HepG2 (cell line): ENCODE measurements at regions not wholly inside any gene's neighbourhood (a gene's known extent, or its start where the extent isn't known, plus 50 kb on each side); places are given as distances from the start of the nearest gene placed in this dataset.

ENCODE experiments used
- ATF2 ChIP-seq: sonication (generic); formaldehyde crosslinking; IDR thresholded peaks from 2 replicates; pipeline ENCODE4 v1.4.0; 2020; ENCODE audit warnings: missing genetic modification reagents
- CENPX ChIP-seq: sonication (generic); formaldehyde crosslinking; IDR thresholded peaks from 2 replicates; pipeline ENCODE4 v1.9.0; 2021; ENCODE audit warnings: mild to moderate bottlenecking, missing genetic modification reagents, moderate library complexity
- KDM6A ChIP-seq: IDR thresholded peaks from 2 replicates; pipeline ENCODE4 v1.6.1; 2016; ENCODE audit warnings: low read depth
- NFIC ChIP-seq: IDR thresholded peaks from 2 replicates; pipeline ENCODE4 v1.6.1; 2012; ENCODE audit warnings: mild to moderate bottlenecking, low read length, inconsistent platforms
- NR2F6 ChIP-seq, 2 experiments: IDR thresholded peaks; 2 replicates each; pipeline ENCODE4 v1.6.1; 2016; ENCODE audit warnings: antibody characterized with exemption in 1 of 2, mild to moderate bottlenecking in 1 of 2
- REST ChIP-seq, 2 experiments: IDR thresholded peaks; 2 replicates each; pipeline ENCODE4 v1.6.1; 2011 to 2012; ENCODE audit warnings: low read length in 2 of 2, borderline replicate concordance in 1 of 2, low read depth in 1 of 2, mild to moderate bottlenecking in 1 of 2, moderate library complexity in 1 of 2
- SKIL ChIP-seq: sonication (generic); formaldehyde crosslinking; IDR thresholded peaks from 2 replicates; pipeline ENCODE4 v1.8.0; 2022; ENCODE audit warnings: missing genetic modification reagents, mild to moderate bottlenecking, moderate library complexity, borderline replicate concordance
- TBX2 ChIP-seq: sonication (generic); formaldehyde crosslinking; IDR thresholded peaks from 2 replicates; pipeline ENCODE4 v1.5.0; 2020; ENCODE audit warnings: missing genetic modification reagents, mild to moderate bottlenecking, borderline replicate concordance
- ZFP41 ChIP-seq: sonication (generic); formaldehyde crosslinking; IDR thresholded peaks from 2 replicates; pipeline ENCODE4 v1.4.0; 2020; ENCODE audit warnings: mild to moderate bottlenecking, missing genetic modification reagents, borderline replicate concordance
- ZNF143 ChIP-seq: sonication (generic); formaldehyde crosslinking; IDR thresholded peaks from 2 replicates; pipeline ENCODE4 v1.4.0; 2020; ENCODE audit warnings: missing genetic modification reagents
- TF ChIP-seq, protein P1 (sequence below): sonication (generic); formaldehyde crosslinking; IDR thresholded peaks from 2 replicates; pipeline ENCODE4 v1.8.1; 2023; ENCODE audit warnings: missing genetic modification reagents, mild to moderate bottlenecking, borderline replicate concordance
- TF ChIP-seq, protein P2 (sequence below): sonication (generic); formaldehyde crosslinking; IDR thresholded peaks from 2 replicates; pipeline ENCODE4 v1.5.1; 2020; ENCODE audit warnings: mild to moderate bottlenecking, moderate library complexity, missing genetic modification reagents
- TF ChIP-seq, protein P3 (sequence below): sonication (generic); formaldehyde crosslinking; IDR thresholded peaks from 2 replicates; pipeline ENCODE4 v1.9.0; 2021; ENCODE audit warnings: missing genetic modification reagents, mild to moderate bottlenecking, borderline replicate concordance

- TF ChIP-seq KDM6A (CRISPR knock-in tag) (no peak), NFIC (0 out of 2 replicates have a peak, but pooled peaks have one; percentile 28), REST (IDR thresholded peaks at IDR 0.05; ENCODE audit: borderline replicate concordance in 1 of 2, low read depth in 1 of 2, low read length in 2 of 2) (no peak), CENPX (no peak), ZNF143 (CRISPR knock-in tag) (no peak), SKIL (CRISPR knock-in tag) (no peak; the same call in 1 of the 2 replicates), ZFP41 (CRISPR knock-in tag) (no peak), TBX2 (CRISPR knock-in tag) (peak; percentile 80), ATF2 (0 out of 2 replicates have a peak, but pooled peaks have one; percentile 27), NR2F6 (IDR thresholded peaks at IDR 0.05) (peak; percentile 70), NR2F6 (CRISPR knock-in tag; IDR thresholded peaks at IDR 0.05) (peak; percentile 75)
- TF ChIP-seq, protein P1, sequence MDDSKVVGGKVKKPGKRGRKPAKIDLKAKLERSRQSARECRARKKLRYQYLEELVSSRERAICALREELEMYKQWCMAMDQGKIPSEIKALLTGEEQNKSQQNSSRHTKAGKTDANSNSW, result no peak
- TF ChIP-seq, protein P2, sequence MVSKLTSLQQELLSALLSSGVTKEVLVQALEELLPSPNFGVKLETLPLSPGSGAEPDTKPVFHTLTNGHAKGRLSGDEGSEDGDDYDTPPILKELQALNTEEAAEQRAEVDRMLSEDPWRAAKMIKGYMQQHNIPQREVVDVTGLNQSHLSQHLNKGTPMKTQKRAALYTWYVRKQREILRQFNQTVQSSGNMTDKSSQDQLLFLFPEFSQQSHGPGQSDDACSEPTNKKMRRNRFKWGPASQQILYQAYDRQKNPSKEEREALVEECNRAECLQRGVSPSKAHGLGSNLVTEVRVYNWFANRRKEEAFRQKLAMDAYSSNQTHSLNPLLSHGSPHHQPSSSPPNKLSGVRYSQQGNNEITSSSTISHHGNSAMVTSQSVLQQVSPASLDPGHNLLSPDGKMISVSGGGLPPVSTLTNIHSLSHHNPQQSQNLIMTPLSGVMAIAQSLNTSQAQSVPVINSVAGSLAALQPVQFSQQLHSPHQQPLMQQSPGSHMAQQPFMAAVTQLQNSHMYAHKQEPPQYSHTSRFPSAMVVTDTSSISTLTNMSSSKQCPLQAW (CRISPR knock-in tag), result peak; percentile 93
- TF ChIP-seq, protein P3, sequence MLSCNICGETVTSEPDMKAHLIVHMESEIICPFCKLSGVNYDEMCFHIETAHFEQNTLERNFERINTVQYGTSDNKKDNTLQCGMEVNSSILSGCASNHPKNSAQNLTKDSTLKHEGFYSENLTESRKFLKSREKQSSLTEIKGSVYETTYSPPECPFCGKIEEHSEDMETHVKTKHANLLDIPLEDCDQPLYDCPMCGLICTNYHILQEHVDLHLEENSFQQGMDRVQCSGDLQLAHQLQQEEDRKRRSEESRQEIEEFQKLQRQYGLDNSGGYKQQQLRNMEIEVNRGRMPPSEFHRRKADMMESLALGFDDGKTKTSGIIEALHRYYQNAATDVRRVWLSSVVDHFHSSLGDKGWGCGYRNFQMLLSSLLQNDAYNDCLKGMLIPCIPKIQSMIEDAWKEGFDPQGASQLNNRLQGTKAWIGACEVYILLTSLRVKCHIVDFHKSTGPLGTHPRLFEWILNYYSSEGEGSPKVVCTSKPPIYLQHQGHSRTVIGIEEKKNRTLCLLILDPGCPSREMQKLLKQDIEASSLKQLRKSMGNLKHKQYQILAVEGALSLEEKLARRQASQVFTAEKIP, result no peak
These were observed 410.3 kb upstream of the TBX3 start (continued) for GRCh38 chr12:115094163-115094816.
